Nephron (organoid): ENCODE measurements at regions not wholly inside any gene's neighbourhood (a gene's known extent, or its start where the extent isn't known, plus 50 kb on each side); places are given as distances from the start of the nearest gene placed in this dataset.

ENCODE experiments used
- H3K27ac Mint-ChIP-seq, 3 experiments: 2 replicates each; pipeline ENCODE4 v1.8.0; 2020; ENCODE audit warnings: mixed read lengths in 3 of 3, mild to moderate bottlenecking in 2 of 3, moderate library complexity in 1 of 3
- H3K27me3 Mint-ChIP-seq: 2 replicates; pipeline ENCODE4 v1.8.0; 2021; ENCODE audit warnings: low read depth, mild to moderate bottlenecking, moderate library complexity, mixed read lengths
- H3K36me3 Mint-ChIP-seq: 2 replicates; pipeline ENCODE4 v1.8.0; 2020; ENCODE audit warnings: low read depth, mixed read lengths
- H3K4me1 Mint-ChIP-seq: 2 replicates; pipeline ENCODE4 v1.8.0; 2020; ENCODE audit warnings: mixed read lengths
- H3K4me3 Mint-ChIP-seq, 3 experiments: 2 replicates each; pipeline ENCODE4 v1.8.0; 2020; ENCODE audit warnings: mild to moderate bottlenecking in 3 of 3, mixed read lengths in 3 of 3, moderate library complexity in 2 of 3
- H3K9me3 Mint-ChIP-seq: 2 replicates; pipeline ENCODE4 v1.8.0; 2020; ENCODE audit warnings: mixed read lengths
- TF ChIP-seq, protein P1 (sequence below), 3 experiments: fragments of 200-600 bp; sonication (generic); IDR thresholded peaks; one replicate each; pipeline ENCODE4 v1.5.0; 2021; ENCODE audit warnings: antibody characterized with exemption in 3 of 3; ENCODE audit not compliant: unreplicated experiment in 3 of 3

DNA sequence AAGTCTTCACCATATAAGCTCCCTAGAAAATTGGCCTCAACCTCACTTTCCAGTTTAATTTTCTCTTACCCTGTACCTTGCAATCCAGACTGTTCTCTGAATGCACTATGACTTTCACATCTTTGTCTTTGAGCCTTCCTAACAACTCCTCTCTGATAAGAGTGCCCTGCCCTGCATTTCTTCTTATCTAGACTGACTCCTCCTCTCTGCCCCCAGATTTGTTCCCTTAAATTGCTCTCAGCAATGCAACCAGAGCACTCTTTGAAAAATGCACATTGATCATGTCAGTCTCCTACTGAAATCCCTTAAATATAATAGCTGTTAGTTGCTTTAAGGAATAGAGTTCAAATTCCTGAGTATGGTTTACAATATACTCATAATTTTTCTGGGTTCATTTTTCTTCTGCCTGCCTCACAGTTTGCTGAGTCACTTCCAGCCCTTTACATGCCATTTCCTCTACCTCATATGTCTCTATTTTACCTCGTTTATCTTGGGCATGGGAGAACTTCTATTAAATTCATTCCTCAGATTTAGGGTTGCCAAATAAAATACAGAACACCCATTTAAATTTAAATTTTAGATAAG lies 582.7 kb upstream of the AADAT start:
- Mint-ChIP-seq H3K27me3 (no peaks in the 10 kb centered on the region), H3K36me3 (no peaks in the 10 kb centered on the region), H3K9me3 (no peaks in the 10 kb centered on the region), H3K4me1 (no peaks in the 10 kb centered on the region), H3K4me3 (no peak overlapping the region), H3K27ac (no peak overlapping the region)
- TF ChIP-seq, protein P1, sequence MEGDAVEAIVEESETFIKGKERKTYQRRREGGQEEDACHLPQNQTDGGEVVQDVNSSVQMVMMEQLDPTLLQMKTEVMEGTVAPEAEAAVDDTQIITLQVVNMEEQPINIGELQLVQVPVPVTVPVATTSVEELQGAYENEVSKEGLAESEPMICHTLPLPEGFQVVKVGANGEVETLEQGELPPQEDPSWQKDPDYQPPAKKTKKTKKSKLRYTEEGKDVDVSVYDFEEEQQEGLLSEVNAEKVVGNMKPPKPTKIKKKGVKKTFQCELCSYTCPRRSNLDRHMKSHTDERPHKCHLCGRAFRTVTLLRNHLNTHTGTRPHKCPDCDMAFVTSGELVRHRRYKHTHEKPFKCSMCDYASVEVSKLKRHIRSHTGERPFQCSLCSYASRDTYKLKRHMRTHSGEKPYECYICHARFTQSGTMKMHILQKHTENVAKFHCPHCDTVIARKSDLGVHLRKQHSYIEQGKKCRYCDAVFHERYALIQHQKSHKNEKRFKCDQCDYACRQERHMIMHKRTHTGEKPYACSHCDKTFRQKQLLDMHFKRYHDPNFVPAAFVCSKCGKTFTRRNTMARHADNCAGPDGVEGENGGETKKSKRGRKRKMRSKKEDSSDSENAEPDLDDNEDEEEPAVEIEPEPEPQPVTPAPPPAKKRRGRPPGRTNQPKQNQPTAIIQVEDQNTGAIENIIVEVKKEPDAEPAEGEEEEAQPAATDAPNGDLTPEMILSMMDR (IDR thresholded peaks at IDR 0.05; ENCODE audit: unreplicated experiment in 3 of 3): no peak

DNA sequence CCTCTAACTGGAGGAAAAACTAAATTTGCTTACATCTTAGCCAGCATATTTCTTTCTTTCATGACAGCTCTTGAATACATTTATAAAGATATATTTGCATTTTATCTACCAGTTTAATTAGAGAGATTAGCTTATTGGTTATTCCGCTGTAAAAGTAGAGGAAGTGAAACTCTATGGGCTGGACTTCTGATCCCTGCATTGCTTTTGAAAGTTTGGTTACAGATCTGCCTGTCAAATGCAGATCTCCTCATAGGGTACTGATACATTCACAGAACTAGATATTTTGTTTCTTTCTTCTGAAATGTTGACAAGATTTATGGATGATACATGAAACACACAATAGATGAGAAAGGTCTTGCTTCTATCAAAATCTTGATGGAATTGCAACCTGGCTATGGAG lies 581.4 kb upstream of the AADAT start:
- TF ChIP-seq, protein P1 (IDR thresholded peaks at IDR 0.05; ENCODE audit: unreplicated experiment in 3 of 3): no peak
- H3K27ac Mint-ChIP-seq: no peak overlapping the region
- no peak overlapping the region for H3K4me3 Mint-ChIP-seq
- no peaks in the 10 kb centered on the region for H3K36me3 Mint-ChIP-seq
- H3K9me3 Mint-ChIP-seq: no peaks in the 10 kb centered on the region
- H3K4me1 Mint-ChIP-seq: no peaks in the 10 kb centered on the region
- H3K27me3 Mint-ChIP-seq: no peaks in the 10 kb centered on the region

- Mint-ChIP-seq H3K9me3 (no peaks in the 10 kb centered on the region), H3K4me3 (no peak overlapping the region), H3K27me3 (no peaks in the 10 kb centered on the region), H3K27ac (no peak overlapping the region), H3K36me3 (no peaks in the 10 kb centered on the region), H3K4me1 (no peaks in the 10 kb centered on the region)
- TF ChIP-seq, protein P1 (IDR thresholded peaks at IDR 0.05; ENCODE audit: unreplicated experiment in 3 of 3): no peak
These were observed 578.1 kb upstream of the AADAT start for GRCh38 chr4:170667814-170668213.

GRCh38 chr4:170666909-170667308 lies 577.2 kb upstream of the AADAT start:
- TF ChIP-seq, protein P1 (IDR thresholded peaks at IDR 0.05; ENCODE audit: unreplicated experiment in 3 of 3): no peak
- no peaks in the 10 kb centered on the region for H3K36me3 Mint-ChIP-seq
- H3K27ac Mint-ChIP-seq: no peak overlapping the region

DNA sequence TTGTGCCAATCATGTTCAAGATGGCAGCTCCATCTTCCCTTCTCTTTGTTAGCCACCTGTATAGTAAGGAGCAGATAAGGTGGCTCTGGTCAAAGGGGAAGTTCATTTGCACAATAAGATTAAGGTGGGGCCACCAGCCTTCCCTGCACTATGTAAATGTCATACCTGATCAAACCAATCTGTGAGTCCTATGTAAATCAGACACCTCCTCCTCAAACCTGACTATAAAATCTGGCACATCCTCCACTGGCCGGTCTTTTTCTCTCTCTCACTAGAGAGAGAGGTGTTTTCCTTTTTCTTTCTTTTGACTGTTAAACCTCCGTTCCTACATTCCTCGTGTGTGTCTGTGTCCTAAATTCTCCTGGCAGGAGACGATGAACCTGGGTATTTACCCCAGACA lies 572.5 kb upstream of the AADAT start:
- H3K4me1 Mint-ChIP-seq: no peaks in the 10 kb centered on the region
- no peak overlapping the region for H3K4me3 Mint-ChIP-seq

More at GRCh38 chr4:170666909-170667308, 577.2 kb upstream of the AADAT start:
- H3K9me3 Mint-ChIP-seq: no peaks in the 10 kb centered on the region
- no peak overlapping the region for H3K4me3 Mint-ChIP-seq
- no peaks in the 10 kb centered on the region for H3K27me3 Mint-ChIP-seq
- no peaks in the 10 kb centered on the region for H3K4me1 Mint-ChIP-seq

GRCh38 chr4:170657761-170658160 lies 568.0 kb upstream of the AADAT start:
- no peak overlapping the region for H3K4me3 Mint-ChIP-seq
- H3K4me1 Mint-ChIP-seq: no peaks in the 10 kb centered on the region
- H3K9me3 Mint-ChIP-seq: no peaks in the 10 kb centered on the region
- H3K27me3 Mint-ChIP-seq: no peaks in the 10 kb centered on the region
- H3K36me3 Mint-ChIP-seq: no peaks in the 10 kb centered on the region
- TF ChIP-seq, protein P1 (IDR thresholded peaks at IDR 0.05; ENCODE audit: unreplicated experiment in 3 of 3): no peak
- no peak overlapping the region for H3K27ac Mint-ChIP-seq

More for the DNA sequence above, 572.5 kb upstream of the AADAT start:
- no peak overlapping the region for H3K27ac Mint-ChIP-seq
- no peaks in the 10 kb centered on the region for H3K9me3 Mint-ChIP-seq
- no peaks in the 10 kb centered on the region for H3K27me3 Mint-ChIP-seq
- TF ChIP-seq, protein P1 (IDR thresholded peaks at IDR 0.05; ENCODE audit: unreplicated experiment in 3 of 3): no peak
- no peaks in the 10 kb centered on the region for H3K36me3 Mint-ChIP-seq
